ENCODE measurements at regions not wholly inside any gene's neighbourhood (a gene's known extent, or its start where the extent isn't known, plus 50 kb on each side); places are given as distances from the start of the nearest gene placed in this dataset.

DNA sequence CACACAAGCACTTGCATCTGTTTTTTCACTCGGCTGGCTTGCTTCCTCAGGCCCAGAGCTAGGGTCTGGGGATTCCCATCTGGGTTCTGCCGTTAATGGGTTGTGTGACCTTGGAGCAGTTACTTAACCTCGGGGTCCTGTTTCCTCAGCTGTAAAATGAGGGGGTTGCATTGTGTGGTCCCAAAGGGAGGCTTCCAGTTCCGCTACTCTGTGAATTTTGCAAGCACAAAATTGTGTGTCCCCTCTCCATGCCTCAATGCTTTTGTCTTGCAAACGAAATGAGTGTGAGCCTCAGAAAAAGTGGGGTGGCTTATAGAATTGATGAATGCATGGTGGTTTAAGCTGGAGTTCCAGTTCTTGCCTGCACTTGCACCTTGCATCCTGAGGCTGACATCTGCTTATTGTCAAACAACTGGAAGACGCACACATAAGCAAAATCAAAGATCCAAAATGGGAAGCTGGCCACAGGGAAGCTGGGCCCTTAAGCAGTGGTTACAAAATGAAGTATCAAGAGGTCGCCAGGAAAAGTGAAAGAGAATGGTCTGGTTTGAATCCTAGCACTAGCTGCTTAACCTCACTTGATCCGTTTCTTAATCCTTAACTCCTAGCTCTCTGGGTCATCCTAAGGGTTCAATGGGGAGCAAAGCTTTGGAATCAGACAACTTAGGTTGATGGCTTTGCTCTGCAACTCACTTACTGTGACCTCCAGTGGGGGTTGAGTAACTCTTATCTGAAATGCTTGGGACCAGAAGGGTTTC, 490.6 kb downstream of the DHX35 start:
- Mint-ChIP-seq H3K4me3 (no peak overlapping the region), H3K9me3 (no peaks in the 10 kb centered on the region), H3K27me3 (ENCODE audit: low read depth) (peaks cover 1% of the 10 kb centered on the region), H3K36me3 (no peaks in the 10 kb centered on the region), H3K27ac (no peak overlapping the region), H3K4me1 (no peaks in the 10 kb centered on the region)
- DNase-seq (ENCODE audit: low spot score in 2 of 2, unreplicated experiment in 2 of 2), result no peak
- TF ChIP-seq, protein P1, sequence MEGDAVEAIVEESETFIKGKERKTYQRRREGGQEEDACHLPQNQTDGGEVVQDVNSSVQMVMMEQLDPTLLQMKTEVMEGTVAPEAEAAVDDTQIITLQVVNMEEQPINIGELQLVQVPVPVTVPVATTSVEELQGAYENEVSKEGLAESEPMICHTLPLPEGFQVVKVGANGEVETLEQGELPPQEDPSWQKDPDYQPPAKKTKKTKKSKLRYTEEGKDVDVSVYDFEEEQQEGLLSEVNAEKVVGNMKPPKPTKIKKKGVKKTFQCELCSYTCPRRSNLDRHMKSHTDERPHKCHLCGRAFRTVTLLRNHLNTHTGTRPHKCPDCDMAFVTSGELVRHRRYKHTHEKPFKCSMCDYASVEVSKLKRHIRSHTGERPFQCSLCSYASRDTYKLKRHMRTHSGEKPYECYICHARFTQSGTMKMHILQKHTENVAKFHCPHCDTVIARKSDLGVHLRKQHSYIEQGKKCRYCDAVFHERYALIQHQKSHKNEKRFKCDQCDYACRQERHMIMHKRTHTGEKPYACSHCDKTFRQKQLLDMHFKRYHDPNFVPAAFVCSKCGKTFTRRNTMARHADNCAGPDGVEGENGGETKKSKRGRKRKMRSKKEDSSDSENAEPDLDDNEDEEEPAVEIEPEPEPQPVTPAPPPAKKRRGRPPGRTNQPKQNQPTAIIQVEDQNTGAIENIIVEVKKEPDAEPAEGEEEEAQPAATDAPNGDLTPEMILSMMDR (IDR thresholded peaks at IDR 0.05; ENCODE audit: unreplicated experiment), result no peak

DNA sequence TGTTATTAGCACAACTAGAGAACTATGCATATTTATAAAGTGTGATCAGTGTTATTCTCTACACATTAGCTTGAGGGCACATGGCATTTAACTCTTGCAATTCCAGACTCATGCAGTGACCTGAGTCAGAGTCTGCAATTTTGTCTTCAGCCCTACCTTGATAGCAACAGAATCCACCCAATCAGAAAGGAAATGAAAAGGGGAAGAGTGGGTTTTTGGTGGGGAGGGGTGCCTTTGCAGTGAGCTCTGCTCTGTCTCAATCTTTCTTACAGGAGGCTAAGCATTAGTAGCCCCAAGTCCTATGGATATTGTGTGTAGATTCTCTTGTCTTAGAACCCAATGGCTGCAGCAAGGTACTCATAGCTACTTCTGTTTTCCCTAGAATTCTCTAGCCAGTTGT, 489.2 kb downstream of the DHX35 start:
- Mint-ChIP-seq H3K9me3 (no peaks in the 10 kb centered on the region), H3K4me3 (no peak overlapping the region), H3K27me3 (ENCODE audit: low read depth) (peaks cover 4% of the 10 kb centered on the region), H3K4me1 (no peaks in the 10 kb centered on the region), H3K36me3 (no peaks in the 10 kb centered on the region), H3K27ac (no peak overlapping the region)
- no peak for DNase-seq (ENCODE audit: low spot score in 2 of 2, unreplicated experiment in 2 of 2)
- TF ChIP-seq, protein P1 (IDR thresholded peaks at IDR 0.05; ENCODE audit: unreplicated experiment), result no peak

DNA sequence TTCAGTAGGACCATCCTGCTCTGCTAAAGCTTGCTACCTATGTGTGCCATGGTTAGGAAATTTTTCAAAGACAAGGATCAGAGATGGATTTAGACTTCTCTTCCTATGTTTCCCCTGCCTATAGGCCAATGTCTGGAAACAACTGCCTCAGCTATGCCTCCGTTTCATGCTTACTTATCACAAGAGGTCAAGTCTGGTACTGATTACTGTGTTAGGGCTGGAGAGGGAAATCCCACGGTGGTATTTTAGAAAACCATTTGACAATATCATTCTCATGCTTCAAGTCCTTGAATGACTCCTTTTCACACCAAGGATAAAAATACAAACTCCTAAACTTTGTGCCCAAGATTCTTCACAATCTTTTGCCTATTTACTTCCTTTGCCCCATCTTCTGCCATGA, 484.3 kb downstream of the DHX35 start:
- Mint-ChIP-seq H3K9me3 (no peaks in the 10 kb centered on the region), H3K4me3 (no peak overlapping the region), H3K27ac (no peak overlapping the region), H3K27me3 (ENCODE audit: low read depth) (peaks cover 3% of the 10 kb centered on the region), H3K36me3 (no peaks in the 10 kb centered on the region), H3K4me1 (no peaks in the 10 kb centered on the region)
- DNase-seq (ENCODE audit: low spot score in 2 of 2, unreplicated experiment in 2 of 2), result no peak
- TF ChIP-seq, protein P1 (IDR thresholded peaks at IDR 0.05; ENCODE audit: unreplicated experiment), result no peak

DNA sequence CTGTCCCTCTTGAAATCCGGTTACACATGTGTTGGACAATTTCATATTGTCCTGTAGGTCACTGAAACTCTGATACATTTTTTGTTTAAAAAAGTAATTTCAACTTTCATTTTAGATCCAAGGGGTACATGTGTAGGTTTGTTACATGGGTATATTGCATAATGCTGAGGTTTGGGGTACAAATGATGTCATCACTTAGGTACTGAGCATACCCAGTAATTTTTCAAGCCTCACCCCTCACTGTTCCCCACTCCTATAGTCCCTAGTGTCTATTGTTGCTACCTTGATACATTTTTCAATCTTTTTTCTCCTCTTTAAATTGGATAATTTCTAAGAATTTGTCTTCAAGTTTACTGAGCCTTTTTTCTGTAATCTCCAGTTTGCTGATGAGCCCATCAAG, 483.0 kb downstream of the DHX35 start:
- H3K9me3 Mint-ChIP-seq, result no peaks in the 10 kb centered on the region
- TF ChIP-seq, protein P1 (IDR thresholded peaks at IDR 0.05; ENCODE audit: unreplicated experiment), result no peak
- H3K4me3 Mint-ChIP-seq, result no peak overlapping the region
- H3K4me1 Mint-ChIP-seq, result no peaks in the 10 kb centered on the region
- no peak overlapping the region for H3K27ac Mint-ChIP-seq
- no peak for DNase-seq (ENCODE audit: low spot score in 2 of 2, unreplicated experiment in 2 of 2)
- H3K36me3 Mint-ChIP-seq, result no peaks in the 10 kb centered on the region
- peaks cover 3% of the 10 kb centered on the region for H3K27me3 Mint-ChIP-seq (ENCODE audit: low read depth)

DNA sequence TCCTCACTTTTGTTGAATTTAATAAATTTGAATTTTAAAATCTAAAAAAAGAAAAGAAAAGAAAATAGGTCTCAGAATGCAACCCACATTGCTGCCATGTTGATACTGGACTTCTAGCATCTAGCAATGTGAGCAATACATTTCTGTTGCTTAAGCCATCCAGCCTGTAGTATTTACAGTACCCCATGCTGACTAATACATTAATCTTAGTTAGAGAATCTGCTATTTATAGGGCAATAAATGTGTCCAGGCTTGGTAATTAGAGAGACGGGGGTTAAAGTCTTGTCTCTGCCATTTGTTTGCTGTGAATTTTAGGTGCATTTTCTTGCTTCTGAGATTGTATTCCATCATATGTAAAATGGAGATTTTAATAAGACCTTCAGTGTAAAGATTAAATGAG, 471.3 kb downstream of the DHX35 start:
- H3K4me3 Mint-ChIP-seq, result no peak overlapping the region
- no peaks in the 10 kb centered on the region for H3K27me3 Mint-ChIP-seq (ENCODE audit: low read depth)
- TF ChIP-seq, protein P1 (IDR thresholded peaks at IDR 0.05; ENCODE audit: unreplicated experiment), result no peak
- no peak for DNase-seq (ENCODE audit: low spot score in 2 of 2, unreplicated experiment in 2 of 2)
- H3K9me3 Mint-ChIP-seq, result peaks cover 8% of the 10 kb centered on the region
- no peaks in the 10 kb centered on the region for H3K36me3 Mint-ChIP-seq
- H3K27ac Mint-ChIP-seq, result no peak overlapping the region
- no peaks in the 10 kb centered on the region for H3K4me1 Mint-ChIP-seq

Measured in mesothelial cell of epicardium (in vitro differentiated cells).